ENCODE measurements at regions not wholly inside any gene's neighbourhood (a gene's known extent, or its start where the extent isn't known, plus 50 kb on each side); places are given as distances from the start of the nearest gene placed in this dataset.
"Not testable (repeated sequence)": the region's sequence is repeated elsewhere in the genome, so short reads cannot be mapped to it uniquely, and the experiment has no call there.

DNA sequence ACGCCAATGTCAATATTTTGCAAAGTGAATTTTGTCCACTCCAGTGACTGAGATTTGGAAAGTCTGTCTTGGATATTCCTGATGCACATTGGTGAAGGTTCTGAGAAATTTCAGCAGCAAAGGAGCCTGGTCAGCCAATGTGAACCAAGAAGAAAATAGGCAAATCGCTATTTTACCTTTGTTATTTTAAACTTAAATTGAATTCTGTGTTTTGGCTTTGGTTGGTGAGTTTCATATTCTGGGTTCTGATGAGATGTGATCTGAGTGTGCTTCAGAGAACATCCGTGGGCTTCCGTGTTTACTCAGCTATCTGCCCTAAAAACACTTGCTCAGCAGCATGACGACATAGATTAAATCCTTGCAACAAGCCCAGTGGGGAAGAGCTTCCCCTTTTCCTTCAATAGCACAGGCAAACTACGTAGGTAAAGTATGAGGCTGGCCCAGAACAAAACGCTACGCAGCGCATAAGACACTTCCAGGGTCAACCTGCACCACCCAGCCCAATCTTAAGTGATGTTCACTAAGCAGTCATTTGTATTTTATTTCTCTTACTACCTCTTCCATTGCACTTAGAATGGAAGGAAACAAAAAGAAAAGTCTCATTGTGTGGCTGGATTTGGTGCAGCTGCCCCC is 176.4 kb upstream of the KAZN start:
- DNase-seq (ENCODE audit: low read depth in 3 of 3, low spot score in 2 of 3): no peak

DNA sequence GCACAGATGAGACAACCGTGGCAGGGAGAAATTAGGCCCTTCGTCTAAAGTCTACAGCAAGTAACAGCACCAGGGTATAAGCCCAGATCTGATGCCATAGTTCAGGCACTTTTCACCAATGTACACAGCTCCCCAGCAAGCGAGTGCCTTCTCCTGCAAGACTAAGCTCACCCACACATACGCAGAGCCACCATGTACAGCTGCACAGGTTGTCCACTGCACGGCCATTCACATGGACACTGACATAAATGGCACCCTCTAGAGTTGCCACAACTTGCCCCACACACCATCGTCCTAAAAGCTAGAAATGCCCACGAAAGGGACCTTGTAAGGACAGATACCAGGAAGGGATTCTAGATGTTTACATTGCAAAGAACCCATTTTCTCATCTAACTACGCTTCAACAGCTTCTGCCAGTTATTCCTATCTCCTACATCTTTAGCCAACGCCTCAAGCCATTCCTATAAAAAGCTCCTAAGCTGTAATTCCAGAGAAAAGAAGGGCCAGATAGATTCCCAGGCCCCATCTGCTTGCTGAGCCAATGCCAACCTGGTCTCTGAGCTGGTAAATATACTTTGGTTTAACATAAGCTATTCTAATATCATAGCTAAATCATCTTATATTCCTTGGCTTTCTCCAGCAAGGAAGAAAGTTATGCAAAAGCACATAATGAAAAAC is 174.0 kb upstream of the KAZN start:
- DNase-seq (ENCODE audit: low read depth in 3 of 3, low spot score in 2 of 3): no peak

GRCh38 chr1:14426854-14427253 is 171.6 kb upstream of the KAZN start:
- DNase-seq (ENCODE audit: low read depth in 3 of 3, low spot score in 2 of 3): no peak

DNA sequence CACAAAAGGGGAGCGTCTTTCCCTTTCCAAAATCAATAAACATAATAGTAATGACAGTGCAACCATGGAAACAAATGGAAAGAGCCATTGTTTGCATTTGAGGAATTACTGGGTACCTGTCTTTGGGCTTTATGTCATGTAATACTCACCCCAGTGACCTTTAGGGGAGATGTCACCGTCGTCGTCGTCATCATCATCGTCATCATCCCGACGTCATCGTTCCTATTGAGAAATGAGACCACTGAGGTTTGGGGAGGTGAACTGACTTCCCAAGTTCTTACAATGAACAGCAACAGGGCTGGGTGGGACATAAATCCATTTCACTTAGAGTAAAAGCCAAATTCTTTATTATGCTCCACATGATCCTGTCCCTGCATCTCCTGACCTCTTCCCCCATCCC is 168.9 kb upstream of the KAZN start:
- DNase-seq (ENCODE audit: low read depth in 3 of 3, low spot score in 2 of 3): no peak

DNA sequence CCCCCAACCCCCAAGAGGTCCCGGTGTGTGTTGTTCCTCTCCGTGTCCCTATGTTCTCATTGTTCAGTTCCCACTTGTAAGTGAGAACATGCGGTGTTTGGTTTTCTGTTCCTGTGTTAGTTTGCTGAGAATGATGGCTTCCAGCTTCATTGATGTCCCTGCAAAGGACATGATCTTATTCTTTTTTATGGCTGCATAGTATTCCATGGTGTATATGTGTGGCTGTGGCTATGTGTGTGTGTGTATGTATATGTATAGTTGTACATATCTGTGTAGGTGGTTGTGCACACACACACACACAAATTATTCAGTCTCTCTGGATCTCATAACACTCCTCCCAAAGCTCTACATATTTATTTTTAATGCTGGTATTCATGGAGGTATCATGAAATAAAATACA is 165.8 kb upstream of the KAZN start:
- DNase-seq (ENCODE audit: low read depth in 3 of 3, low spot score in 2 of 3): not testable (repeated sequence)

DNA sequence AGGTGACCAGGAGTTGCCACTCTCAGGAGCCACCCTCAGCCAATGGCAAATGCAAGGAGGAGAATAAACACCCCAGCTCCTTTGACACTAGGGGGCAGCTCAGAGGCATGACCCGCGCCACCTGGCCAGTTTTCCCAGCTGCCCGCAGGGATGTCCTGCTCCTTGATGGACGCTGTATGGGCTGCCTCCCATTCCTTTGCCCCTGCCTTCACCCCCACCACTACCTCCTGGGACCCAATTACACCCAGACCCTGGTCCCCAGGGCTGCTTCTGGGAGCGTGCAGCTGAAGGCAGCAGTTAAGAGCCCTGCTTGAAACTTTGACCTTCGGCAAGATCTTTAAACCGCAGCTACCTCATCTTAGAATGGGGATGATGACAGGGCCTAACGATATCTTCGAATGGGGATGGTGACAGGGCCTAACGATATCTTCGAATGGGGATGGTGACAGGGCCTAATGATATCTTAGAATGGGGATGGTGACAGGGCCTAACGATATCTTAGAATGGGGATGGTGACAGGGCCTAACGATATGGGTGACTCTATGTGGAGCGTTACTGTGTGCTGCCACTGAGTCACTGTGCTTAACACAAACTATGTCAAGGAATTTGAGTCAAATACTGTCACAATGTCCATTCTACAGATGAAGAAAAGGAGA is 163.0 kb upstream of the KAZN start:
- DNase-seq (ENCODE audit: low read depth in 3 of 3, low spot score in 2 of 3): no peak

GRCh38 chr1:14437417-14437918 is 161.0 kb upstream of the KAZN start:
- DNase-seq (ENCODE audit: low read depth in 3 of 3, low spot score in 2 of 3): no peak

- no peak for DNase-seq (ENCODE audit: low read depth in 3 of 3, low spot score in 2 of 3)
Measured at GRCh38 chr1:14438127-14438769, 160.2 kb upstream of the KAZN start.

- DNase-seq (ENCODE audit: low read depth in 3 of 3, low spot score in 2 of 3): no peak
Measured at GRCh38 chr1:14439015-14439414, 159.5 kb upstream of the KAZN start.

GRCh38 chr1:14440166-14440565 is 158.3 kb upstream of the KAZN start:
- no peak for DNase-seq (ENCODE audit: low read depth in 3 of 3, low spot score in 2 of 3)

DNA sequence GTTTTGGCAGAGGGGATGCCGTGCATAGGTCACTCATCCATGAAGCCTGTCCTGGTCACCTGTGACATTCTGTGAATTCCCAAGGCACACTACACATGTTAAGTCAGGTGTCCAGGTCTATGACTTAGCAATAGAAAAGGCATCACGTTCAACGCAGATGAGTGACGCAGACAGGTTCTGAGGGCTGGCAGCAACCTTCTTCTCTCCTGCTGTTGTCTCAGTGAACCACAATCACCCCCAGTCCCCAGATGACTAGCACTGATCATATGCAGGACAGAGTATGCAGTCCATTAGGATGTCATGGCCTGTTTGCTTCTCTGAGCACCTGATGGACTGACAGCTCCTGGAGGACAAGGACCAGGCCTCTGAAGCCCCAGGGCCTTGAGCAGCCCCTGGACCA is 157.8 kb upstream of the KAZN start:
- DNase-seq (ENCODE audit: low read depth in 3 of 3, low spot score in 2 of 3): no peak

DNA sequence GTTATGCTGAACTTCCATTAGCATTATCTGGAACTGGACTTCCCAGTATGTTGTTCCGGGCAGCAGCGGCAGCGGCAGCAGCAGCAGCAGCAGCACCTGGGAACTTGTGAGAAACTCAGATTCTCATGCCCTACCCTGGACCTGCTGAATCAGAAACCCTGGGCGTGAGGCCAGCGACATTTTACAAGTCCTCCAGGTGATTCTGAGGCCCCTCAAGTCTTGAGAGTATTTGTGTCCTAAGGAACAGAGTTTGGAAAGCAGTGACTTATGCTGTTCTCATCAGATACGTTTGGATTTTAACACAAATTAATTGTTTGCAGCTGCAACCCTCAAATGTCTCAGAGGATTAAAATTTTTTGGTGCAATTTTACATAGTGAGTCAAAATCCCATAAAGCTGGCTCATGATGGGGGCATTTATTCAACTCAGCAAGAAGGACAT is 157.2 kb upstream of the KAZN start:
- DNase-seq (ENCODE audit: low read depth in 3 of 3, low spot score in 2 of 3): no peak

GRCh38 chr1:14442669-14443068 is 155.8 kb upstream of the KAZN start:
- no peak for DNase-seq (ENCODE audit: low read depth in 3 of 3, low spot score in 2 of 3)

GRCh38 chr1:14443164-14443787 is 155.2 kb upstream of the KAZN start:
- DNase-seq (ENCODE audit: low read depth in 3 of 3, low spot score in 2 of 3): no peak

GRCh38 chr1:14451217-14451616 is 147.3 kb upstream of the KAZN start:
- DNase-seq (ENCODE audit: low read depth in 3 of 3, low spot score in 2 of 3): no peak

DNA sequence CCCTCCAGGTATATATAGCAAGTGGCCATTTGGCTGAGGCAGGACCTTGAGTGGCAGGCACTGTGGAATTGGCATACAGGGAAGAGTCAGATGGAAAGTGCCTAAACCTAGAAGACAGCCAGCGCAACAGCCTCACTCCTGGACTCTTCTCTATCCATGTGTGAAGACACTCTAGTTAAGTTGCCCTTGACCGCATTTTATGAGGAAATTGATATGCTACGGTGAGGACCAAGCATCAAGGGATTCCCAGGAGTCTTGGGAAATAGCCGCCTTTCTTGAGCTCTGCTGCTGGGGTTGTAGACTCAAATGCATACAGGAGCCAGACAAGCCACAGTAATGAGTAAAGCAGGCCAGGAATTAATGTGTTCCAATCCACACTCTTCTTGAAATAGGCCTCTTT is 145.9 kb upstream of the KAZN start:
- no peak for DNase-seq (ENCODE audit: low read depth in 3 of 3, low spot score in 2 of 3)

DNA sequence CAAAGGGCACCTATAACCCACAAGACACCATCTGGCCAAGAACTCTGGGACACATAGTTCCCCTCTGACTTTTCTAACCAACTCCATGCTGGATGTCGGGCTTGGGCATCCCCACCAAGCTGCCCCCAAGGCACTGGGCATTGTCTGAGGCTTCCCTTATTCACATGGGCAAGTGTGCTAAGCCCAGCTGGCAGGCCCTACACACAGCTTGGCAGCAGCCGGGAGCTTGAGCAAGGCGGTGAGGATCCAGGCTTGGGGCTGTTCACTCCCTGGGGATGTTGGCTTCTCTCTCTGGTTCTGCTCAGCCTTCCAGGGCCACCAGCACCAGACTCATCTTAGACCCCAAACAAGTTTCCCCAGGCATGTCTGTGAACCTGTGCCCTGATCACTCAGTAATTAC is 138.3 kb upstream of the KAZN start:
- no peak for DNase-seq (ENCODE audit: low read depth in 3 of 3, low spot score in 2 of 3)

DNA sequence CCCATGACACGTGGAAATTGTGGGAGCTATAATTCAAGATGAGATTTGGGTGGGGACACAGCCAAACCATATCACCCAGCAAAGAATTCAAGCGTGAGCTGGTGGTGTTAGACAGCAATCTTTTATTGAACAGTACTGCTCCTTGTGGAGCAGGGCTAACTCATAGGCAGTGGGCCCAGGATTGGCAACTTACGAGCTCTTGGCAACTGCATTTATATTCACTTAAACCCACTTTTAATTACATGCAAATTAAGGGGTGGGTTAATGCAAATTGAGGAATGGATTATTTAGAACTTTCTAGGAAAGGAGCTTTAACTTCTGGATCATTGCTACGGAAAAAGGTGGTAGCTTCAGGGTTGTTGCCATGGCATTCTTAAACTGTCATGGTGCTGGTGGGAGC is 135.6 kb upstream of the KAZN start:
- DNase-seq (ENCODE audit: low read depth in 3 of 3, low spot score in 2 of 3): no peak

- peak in 1 of 3 donors; percentile 44 for DNase-seq (ENCODE audit: low read depth in 3 of 3, low spot score in 2 of 3)
Measured at GRCh38 chr1:14466006-14466405, 132.5 kb upstream of the KAZN start.

DNA sequence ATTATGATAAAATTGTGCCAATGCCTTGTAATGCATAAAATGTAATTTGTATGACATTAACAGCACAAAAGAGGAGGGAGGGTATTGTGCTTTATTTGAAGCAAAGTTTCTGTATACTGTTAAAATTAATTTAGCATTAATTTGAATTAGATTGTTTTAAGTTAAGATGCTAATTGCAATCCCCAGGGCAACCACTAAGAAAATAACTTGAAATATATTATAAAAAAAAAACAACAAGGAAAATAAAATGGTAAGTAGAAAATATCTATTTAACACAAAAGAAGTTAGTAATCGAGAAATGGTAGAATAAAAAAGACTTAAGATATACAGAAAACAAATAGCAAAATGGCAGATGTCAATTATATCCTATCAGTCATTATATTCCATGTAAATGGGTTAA is 131.4 kb upstream of the KAZN start:
- no peak for DNase-seq (ENCODE audit: low read depth in 3 of 3, low spot score in 2 of 3)

- no peak for DNase-seq (ENCODE audit: low read depth in 3 of 3, low spot score in 2 of 3)
Measured at GRCh38 chr1:14468751-14469150, 129.7 kb upstream of the KAZN start.
